Umbilical cord (tissue), 1 donor: ENCODE measurements at regions not wholly inside any gene's neighbourhood (a gene's known extent, or its start where the extent isn't known, plus 50 kb on each side); places are given as distances from the start of the nearest gene placed in this dataset.
A peak's percentile ranks its signal among the peaks of the same experiment; 100 is the strongest.
"Not testable (repeated sequence)": the region's sequence is repeated elsewhere in the genome, so short reads cannot be mapped to it uniquely, and the experiment has no call there.

Experiments
- DNase-seq: peaks from one replicate; pipeline ENCODE4 v3.0.0-alpha.2; 2015; ENCODE audit warnings: low spot score

DNA sequence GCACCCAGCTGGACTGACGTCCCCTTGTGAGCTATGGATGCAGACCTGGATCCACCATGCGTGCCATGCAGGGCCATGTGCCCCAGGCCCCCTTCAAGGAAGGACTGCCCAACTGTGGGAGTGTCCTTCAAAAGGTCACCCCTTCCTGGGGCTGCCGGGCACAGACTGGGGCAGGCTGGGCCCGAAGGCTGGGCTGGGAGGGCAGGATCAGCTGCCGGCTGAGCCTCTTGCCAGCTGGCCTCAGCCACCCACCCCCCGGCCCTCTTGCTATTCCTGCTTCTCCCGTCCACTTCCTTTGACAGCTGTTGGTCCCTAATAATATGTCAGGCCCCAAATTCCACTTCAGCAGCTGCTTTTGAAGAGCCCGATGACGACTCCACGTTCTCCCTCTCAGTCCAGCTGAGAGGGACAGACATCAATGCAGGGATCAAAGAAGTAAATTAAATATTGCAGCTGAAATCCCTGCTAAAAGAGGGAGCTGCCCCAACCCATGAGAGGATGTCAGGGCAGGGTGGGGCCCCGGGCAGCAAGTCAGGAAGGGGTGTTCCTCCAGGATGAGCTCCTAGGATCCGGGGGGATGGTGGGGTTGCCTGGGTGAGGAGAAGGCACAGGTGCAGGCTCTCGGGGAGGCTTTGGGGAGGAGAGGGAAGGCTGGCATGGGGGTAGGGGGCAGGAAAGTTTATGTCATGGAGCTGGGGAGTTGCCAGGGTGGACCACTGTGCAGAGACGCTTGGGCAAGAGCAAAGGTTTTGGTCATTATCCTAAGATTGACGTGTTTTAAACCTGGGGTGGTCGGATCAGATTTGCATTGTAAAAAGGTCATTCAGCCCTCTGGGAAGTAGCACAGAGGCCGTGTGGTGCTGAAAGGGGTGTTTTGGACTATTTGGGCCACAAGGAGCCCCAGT is 185.0 kb downstream of the ANKRD60 start:
- no peak for DNase-seq

- DNase-seq: peak; percentile 44
Observed at GRCh38 chr20:58042591-58042990, 185.9 kb downstream of the ANKRD60 start.

- no peak for DNase-seq
Observed at GRCh38 chr20:58040447-58041290, 187.8 kb downstream of the ANKRD60 start.

DNA sequence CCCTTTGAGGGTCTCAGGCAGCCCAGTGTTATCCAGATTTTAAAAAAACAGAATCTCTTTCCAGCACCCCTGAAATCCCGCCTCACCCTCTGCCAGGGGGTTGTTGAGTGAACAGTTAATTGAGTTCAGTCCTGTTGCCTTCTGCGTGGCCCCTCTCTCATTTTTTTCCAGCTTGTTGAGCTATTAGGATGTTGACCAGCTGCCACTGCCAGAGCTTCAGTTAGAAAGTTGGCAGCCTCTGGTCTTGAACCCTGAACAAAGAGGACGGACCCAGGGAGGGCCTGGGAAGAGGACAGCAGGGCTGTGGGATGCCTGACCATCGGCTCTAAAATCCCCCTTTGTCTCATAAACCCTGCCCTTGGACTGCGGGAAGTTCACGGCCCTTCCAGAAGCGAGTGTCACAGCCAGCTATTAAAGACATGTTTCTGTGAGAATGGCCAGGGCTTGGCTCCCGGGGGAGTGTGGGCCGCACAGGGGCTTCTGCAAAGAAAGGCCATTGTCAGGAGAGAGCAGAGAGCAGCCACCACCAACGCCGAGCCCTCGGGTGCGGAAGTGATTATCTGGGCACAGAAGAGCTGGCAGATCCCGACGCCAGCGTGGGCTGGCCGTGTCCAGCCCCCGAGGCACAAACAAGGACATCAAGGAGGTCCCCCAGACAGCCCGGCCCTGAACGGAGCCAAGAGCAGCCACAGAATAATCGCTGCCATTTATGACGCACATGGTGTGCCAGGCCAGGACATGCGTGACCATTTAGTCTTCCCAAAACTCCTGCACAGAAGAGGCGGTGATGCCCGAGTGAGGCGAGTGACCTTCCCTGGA is 189.0 kb downstream of the ANKRD60 start:
- DNase-seq: no peak

GRCh38 chr20:58038123-58038654 is 190.3 kb downstream of the ANKRD60 start:
- no peak for DNase-seq

GRCh38 chr20:58037631-58038030 is 190.8 kb downstream of the ANKRD60 start:
- DNase-seq: no peak

GRCh38 chr20:58033026-58033536 is 195.4 kb downstream of the ANKRD60 start:
- no peak for DNase-seq

DNA sequence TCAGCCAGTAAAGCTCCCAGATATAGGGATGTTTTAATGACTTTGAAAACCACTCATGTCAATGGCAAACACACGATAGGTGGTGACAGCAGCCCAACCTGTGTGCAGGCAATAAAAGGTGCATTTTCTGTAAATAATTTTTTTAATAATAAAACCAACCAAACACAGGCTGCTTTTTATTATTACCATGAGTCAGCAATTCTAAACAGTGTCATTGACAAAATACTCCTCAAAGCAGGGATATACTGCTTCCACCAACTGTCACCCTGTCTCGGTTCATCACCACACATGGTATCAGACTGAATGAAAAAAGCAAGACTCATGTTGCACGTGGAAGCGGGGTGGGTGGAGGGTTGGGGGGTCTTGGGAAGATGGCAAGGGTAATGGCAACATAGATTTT is 195.9 kb downstream of the ANKRD60 start:
- no peak for DNase-seq

DNA sequence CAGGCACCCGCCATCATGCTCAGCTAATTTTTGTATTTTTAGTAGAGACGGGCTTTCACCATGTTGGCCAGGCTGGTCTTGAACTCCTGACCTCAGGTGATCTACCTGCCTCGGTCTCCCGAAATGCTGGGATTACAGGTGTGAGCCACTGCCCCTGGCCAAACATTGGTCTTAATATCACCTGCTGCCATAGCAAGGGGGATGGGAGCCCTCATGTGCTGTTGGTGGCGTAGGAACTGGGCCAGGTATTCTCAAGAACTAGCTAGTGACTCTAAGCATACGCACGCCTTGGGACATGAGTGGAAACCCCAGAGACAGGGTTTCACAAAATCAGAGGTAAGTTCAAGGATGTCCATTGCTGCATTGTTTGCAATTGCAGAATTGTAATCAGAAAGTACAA is 197.1 kb downstream of the ANKRD60 start:
- not testable (repeated sequence) for DNase-seq

- DNase-seq: no peak
Observed at GRCh38 chr20:58028123-58028522, 200.3 kb downstream of the ANKRD60 start.

- DNase-seq: no peak
Observed at GRCh38 chr20:58026361-58026760, 202.1 kb downstream of the ANKRD60 start.

DNA sequence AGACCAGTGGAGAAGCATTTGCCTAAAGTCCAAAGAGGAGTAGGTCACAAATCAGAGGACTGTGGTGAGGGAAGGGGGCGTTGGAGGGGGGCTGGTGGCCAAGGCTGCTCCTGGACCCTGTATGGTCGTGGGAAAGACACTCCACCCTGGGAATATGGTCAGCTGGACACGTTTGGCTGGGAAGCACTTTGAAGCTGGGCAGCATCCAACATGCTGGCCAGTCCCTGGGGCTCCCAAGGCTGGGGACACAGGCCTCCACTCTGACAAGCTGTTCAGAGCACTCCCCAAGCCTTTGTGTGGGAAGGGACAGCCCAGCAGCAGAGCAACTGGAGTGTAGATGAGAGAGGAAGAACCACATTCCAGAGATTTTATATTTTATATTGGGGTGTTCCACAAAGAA is 203.2 kb downstream of the ANKRD60 start:
- no peak for DNase-seq

GRCh38 chr20:58024241-58024721 is 204.2 kb downstream of the ANKRD60 start:
- no peak for DNase-seq

DNA sequence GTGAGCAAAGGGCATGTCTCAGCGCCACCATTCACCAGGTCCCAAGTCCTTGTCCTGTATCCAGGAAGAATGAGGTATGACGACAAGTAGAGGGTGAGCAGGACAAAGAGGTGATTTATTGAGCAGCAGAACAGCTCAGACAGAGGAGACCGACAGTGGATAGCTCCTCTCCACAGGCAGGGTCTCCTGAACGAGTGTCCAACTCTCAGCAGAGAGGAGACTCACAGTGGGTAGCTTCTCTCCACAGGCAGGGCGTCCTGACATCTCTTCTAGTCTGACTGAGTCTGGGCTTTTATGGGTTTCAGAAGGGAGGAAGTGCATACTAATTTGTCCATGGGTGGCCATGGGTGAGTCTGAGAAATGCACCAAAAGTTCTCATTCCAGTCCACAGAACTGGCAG is 204.7 kb downstream of the ANKRD60 start:
- DNase-seq: no peak

DNA sequence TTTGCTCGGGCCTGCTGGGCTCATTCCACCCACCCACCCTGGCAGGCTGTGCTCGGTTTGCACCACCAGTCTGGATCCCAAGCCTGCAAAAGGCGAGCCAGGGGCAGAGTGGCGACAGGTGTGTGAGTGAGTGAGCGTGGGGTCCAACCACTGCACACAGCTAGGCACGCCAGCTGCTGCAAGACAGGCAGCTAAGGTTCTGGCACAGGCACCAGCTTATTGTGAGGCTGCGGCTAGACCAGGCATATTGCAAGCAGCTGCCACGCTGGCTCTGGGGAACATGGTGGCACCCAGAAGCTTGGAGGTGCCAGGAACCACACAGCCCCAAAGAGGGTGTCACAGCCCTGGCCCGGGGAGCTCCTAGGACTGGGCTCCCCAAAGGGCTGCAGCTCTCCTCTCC is 205.1 kb downstream of the ANKRD60 start:
- no peak for DNase-seq

DNA sequence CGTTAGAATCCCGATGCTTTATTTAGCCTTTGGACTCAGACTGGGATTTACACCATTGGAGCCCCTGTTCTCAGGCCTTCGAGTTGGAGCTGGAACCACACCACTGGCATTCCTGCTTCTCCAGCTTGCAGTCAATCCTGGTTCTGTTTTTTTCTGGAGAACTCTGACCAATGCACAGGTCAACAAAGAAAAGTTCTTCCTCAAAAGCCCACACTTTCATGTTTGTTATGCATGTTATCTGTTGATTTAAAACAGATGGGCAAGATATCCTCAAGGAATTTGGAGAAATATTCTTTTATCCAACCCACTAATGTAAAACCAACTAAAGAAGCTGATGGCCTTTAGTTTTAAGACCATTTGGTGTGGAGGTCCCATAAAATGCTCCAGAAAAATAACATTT is 205.7 kb downstream of the ANKRD60 start:
- peak; percentile 43 for DNase-seq

DNA sequence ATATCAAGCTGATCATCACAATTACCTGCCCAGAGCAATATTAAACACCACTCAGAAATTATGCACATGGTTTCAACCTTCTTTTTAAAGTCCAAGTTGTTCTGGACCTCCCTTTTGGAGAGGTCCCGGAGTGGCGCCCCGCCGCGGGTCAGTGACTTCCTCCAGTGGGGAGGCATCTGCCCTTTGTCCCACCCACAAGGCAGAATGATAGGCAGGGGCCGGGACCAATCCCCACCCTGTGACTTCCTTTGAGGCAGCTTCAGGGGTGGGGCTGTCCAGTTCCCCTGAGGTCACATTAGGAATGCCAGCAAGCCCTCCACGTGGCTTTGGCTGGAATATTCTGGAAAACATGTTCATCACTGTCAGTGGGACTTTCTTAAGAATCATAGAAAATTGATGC is 207.0 kb downstream of the ANKRD60 start:
- DNase-seq: no peak

DNA sequence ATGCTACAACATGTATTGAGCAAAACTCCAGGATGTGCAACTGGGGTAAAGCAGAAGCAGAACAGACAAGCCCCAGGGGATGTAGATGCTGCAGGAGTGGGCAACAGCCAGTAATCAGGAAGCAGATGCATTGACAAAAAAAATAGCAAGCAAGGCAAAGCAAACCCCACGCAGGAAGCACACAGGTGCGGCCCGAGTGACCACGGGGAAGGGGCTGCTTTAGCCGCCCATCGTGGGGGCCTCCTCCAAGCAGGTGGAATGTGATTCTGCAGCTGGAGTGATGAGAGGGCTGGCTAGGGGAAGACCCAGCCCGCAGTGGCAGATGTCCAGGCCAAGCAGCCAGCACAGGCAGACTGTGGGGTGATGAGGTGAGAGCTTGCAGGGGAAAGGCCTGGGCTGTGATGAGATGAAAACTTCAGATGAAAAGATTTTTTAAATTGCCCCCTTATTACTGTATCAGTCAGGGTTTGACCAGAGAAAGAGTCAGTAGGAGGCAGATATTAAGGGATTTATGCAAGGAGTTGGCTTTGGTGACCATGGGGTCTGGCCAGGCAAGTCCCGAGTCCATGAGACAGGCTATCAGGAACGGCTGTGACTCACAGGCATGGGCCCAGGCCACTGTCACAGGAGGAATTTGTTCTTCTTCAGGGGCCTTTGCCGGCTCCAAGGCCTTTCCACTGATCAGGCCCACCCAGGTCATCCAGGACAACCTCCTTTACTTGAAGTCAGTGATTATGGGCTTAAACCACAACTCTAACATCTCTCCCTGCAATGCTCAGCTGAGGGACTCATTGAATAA is 207.6 kb downstream of the ANKRD60 start:
- DNase-seq: no peak

- DNase-seq: no peak
Observed at GRCh38 chr20:58019850-58020625, 208.4 kb downstream of the ANKRD60 start.
